HG02571 (cell line): ENCODE measurements at regions not wholly inside any gene's neighbourhood (a gene's known extent, or its start where the extent isn't known, plus 50 kb on each side); places are given as distances from the start of the nearest gene placed in this dataset.
"Not testable (repeated sequence)": the region's sequence is repeated elsewhere in the genome, so short reads cannot be mapped to it uniquely, and the experiment has no call there.

ENCODE experiments used
- ATAC-seq: cut with Tn5 transposase; IDR thresholded peaks from one replicate; pipeline ENCODE4 v1.9.1; 2021; ENCODE audit warnings: mild to moderate bottlenecking, moderate library complexity; ENCODE audit not compliant: unreplicated experiment

- ATAC-seq, result no peak
These were observed 102.1 kb upstream of the PMCH start for GRCh38 chr12:102299731-102300130.

- ATAC-seq, result no peak
These were observed 100.4 kb upstream of the PMCH start for GRCh38 chr12:102298022-102298421.

GRCh38 chr12:102297412-102297811 lies 99.8 kb upstream of the PMCH start:
- ATAC-seq, result no peak

- no peak for ATAC-seq
These were observed 96.9 kb upstream of the PMCH start for GRCh38 chr12:102294568-102294967.

- not testable (repeated sequence) for ATAC-seq
These were observed 94.1 kb upstream of the PMCH start for GRCh38 chr12:102291498-102292440.

GRCh38 chr12:102289702-102290101 lies 92.1 kb upstream of the PMCH start:
- ATAC-seq, result not testable (repeated sequence)

GRCh38 chr12:102281231-102281630 lies 83.6 kb upstream of the PMCH start:
- ATAC-seq, result no peak

GRCh38 chr12:102255687-102256086 lies 58.1 kb upstream of the PMCH start:
- ATAC-seq, result not testable (repeated sequence)

- not testable (repeated sequence) for ATAC-seq
These were observed 53.4 kb upstream of the PMCH start for GRCh38 chr12:102251005-102251404.

- no peak for ATAC-seq
These were observed 51.6 kb upstream of the PMCH start for GRCh38 chr12:102249079-102249841.
